Activated B cell treated with CpG ODN at 0.5 μM for 24 hours (primary cell): ENCODE measurements at regions not wholly inside any gene's neighbourhood (a gene's known extent, or its start where the extent isn't known, plus 50 kb on each side); places are given as distances from the start of the nearest gene placed in this dataset.

Source experiments
- ATAC-seq: fragments of 200-7000 bp; cut with Tn5 transposase; one replicate; pipeline ENCODE4 v1.10.0; 2021; ENCODE audit warnings: low read depth, mild to moderate bottlenecking, moderate library complexity
- CTCF ChIA-PET: fragments of 350-600 bp; sonication (Branson Sonifier 250); formaldehyde crosslinking; loops from one replicate; lab custom pipeline; 2021; ENCODE audit warnings: antibody characterized with exemption; lab: Charles Lee
- POLR2A ChIA-PET: fragments of 350-600 bp; sonication (Branson Sonifier 250); formaldehyde crosslinking; loops from one replicate; lab custom pipeline; 2021; ENCODE audit warnings: antibody characterized with exemption; lab: Charles Lee
- DNase-seq: peaks from one replicate; pipeline ENCODE4 v3.0.0; 2022
- H3K27ac Mint-ChIP-seq: one replicate; pipeline ENCODE4 v1.8.0; 2020; ENCODE audit warnings: mixed read lengths
- H3K27me3 Mint-ChIP-seq: one replicate; pipeline ENCODE4 v1.8.0; 2021; ENCODE audit warnings: mixed read lengths
- H3K36me3 Mint-ChIP-seq: one replicate; pipeline ENCODE4 v1.8.0; 2021; ENCODE audit warnings: low read depth, mixed read lengths
- H3K4me1 Mint-ChIP-seq: one replicate; pipeline ENCODE4 v1.8.0; 2021; ENCODE audit warnings: mixed read lengths
- H3K4me3 Mint-ChIP-seq: one replicate; pipeline ENCODE4 v1.8.0; 2020; ENCODE audit warnings: mild to moderate bottlenecking, mixed read lengths
- H3K9me3 Mint-ChIP-seq: one replicate; pipeline ENCODE4 v1.8.0; 2020; ENCODE audit warnings: mixed read lengths
- CTCF ChIP-seq: fragments of 200-600 bp; IDR thresholded peaks from one replicate; pipeline ENCODE4 v1.8.0; 2022; ENCODE audit warnings: antibody characterized with exemption, mild to moderate bottlenecking
- intact Hi-C: fragments of 100-400 bp; cut with micrococcal nuclease; formaldehyde crosslinking; loops from one replicate; pipeline ENCODE4 v1.15.1; 2024

GRCh38 chr18:47724186-47724975 is 206.1 kb downstream of the SMAD2 start:
- TF ChIP-seq CTCF = no peak
- ATAC-seq (no peak), DNase-seq (no peak)
- Mint-ChIP-seq H3K9me3 (no peaks in the 10 kb centered on the region), H3K36me3 (no peaks in the 10 kb centered on the region), H3K4me3 (no peak overlapping the region), H3K27me3 (peaks cover 4% of the 10 kb centered on the region), H3K27ac (no peak overlapping the region), H3K4me1 (no peaks in the 10 kb centered on the region)
- ChIA-PET POLR2A (no interaction called here), CTCF (no interaction called here)
- intact Hi-C loops = no loop called here

GRCh38 chr18:47721876-47722275 is 208.6 kb downstream of the SMAD2 start:
- ChIA-PET CTCF (no interaction called here), POLR2A (no interaction called here)
- Mint-ChIP-seq H3K27ac (no peak overlapping the region), H3K4me1 (no peaks in the 10 kb centered on the region), H3K27me3 (peaks cover 3% of the 10 kb centered on the region), H3K4me3 (no peak overlapping the region), H3K36me3 (no peaks in the 10 kb centered on the region), H3K9me3 (no peaks in the 10 kb centered on the region)
- intact Hi-C loops = no loop called here
- no peak for DNase-seq
- TF ChIP-seq CTCF = no peak
- no peak for ATAC-seq

- intact Hi-C loops = no loop called here
- ChIA-PET CTCF (no interaction called here), POLR2A (no interaction called here)
- TF ChIP-seq CTCF = no peak
- no peak for DNase-seq
- peaks cover 3% of the 10 kb centered on the region for H3K27me3 Mint-ChIP-seq
- H3K36me3 Mint-ChIP-seq = no peaks in the 10 kb centered on the region
- H3K4me3 Mint-ChIP-seq = no peak overlapping the region
- no peak overlapping the region for H3K27ac Mint-ChIP-seq
- H3K9me3 Mint-ChIP-seq = no peaks in the 10 kb centered on the region
- no peak for ATAC-seq
- no peaks in the 10 kb centered on the region for H3K4me1 Mint-ChIP-seq
Measured at GRCh38 chr18:47720741-47721140, 209.7 kb downstream of the SMAD2 start.

GRCh38 chr18:47719096-47719780 is 211.2 kb downstream of the SMAD2 start:
- Mint-ChIP-seq H3K36me3 (no peaks in the 10 kb centered on the region), H3K9me3 (no peaks in the 10 kb centered on the region), H3K27ac (no peak overlapping the region), H3K4me1 (no peaks in the 10 kb centered on the region), H3K4me3 (no peak overlapping the region), H3K27me3 (peaks cover 3% of the 10 kb centered on the region)
- intact Hi-C loops = no loop called here
- ATAC-seq (no peak), DNase-seq (no peak)
- CTCF ChIA-PET = interaction anchor here (1.0 kb wide), 1 partner anchor 30 kb away, joined by 3 read pairs; no protein-coding TSS in a partner anchor
- no peak for TF ChIP-seq CTCF
- POLR2A ChIA-PET = no interaction called here

- POLR2A ChIA-PET = no interaction called here
Measured at GRCh38 chr18:47718646-47719045, 211.8 kb downstream of the SMAD2 start.

More at GRCh38 chr18:47718646-47719045, 211.8 kb downstream of the SMAD2 start:
- Mint-ChIP-seq H3K4me1 (no peaks in the 10 kb centered on the region), H3K36me3 (no peaks in the 10 kb centered on the region), H3K9me3 (no peaks in the 10 kb centered on the region), H3K4me3 (no peak overlapping the region), H3K27me3 (no peaks in the 10 kb centered on the region), H3K27ac (no peak overlapping the region)
- intact Hi-C loops = no loop called here
- ATAC-seq (no peak), DNase-seq (no peak)
- CTCF ChIA-PET = interaction anchor here (1.0 kb wide), 1 partner anchor 30 kb away, joined by 3 read pairs; no protein-coding TSS in a partner anchor
- TF ChIP-seq CTCF = no peak
